Epithelial cell of proximal tubule (primary cell): ENCODE measurements at regions not wholly inside any gene's neighbourhood (a gene's known extent, or its start where the extent isn't known, plus 50 kb on each side); places are given as distances from the start of the nearest gene placed in this dataset.

Experiments
- DNase-seq: peaks from one replicate; pipeline ENCODE4 v3.0.0-alpha.2; 2011; ENCODE audit warnings: low read depth
- H3K4me3 ChIP-seq: 2 replicates; pipeline ENCODE4 v1.5.1; 2011; ENCODE audit warnings: low read depth, mild to moderate bottlenecking, low read length
- CTCF ChIP-seq: conservative IDR thresholded peaks from 2 replicates; pipeline ENCODE4 v1.5.1; 2012; ENCODE audit warnings: low read depth, mild to moderate bottlenecking, low read length

DNA sequence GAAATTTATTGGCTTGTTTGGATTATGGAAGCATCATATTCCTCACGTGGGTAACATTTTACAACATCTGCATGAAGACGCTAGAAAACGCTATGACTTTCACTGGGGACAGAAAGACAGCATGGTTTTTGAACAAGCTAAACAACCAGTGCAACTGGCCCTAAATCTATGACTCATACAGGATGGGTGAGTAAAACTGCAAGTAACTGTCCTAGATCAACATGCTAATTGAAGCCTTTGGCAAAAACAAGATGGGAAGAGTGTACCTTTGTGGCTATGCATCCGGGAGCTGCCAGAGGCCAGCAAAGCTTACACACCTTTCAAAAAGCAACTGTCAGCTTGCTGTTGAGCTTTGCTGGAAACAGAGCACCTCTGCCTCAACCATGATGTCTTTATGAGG lies 1096.0 kb upstream of the DDX18 start:
- DNase-seq, result no peak
- no peak for TF ChIP-seq CTCF
- no peak overlapping the region for H3K4me3 ChIP-seq

- TF ChIP-seq CTCF, result no peak
- no peak overlapping the region for H3K4me3 ChIP-seq
Observed at GRCh38 chr2:116719836-116720235, 1094.7 kb upstream of the DDX18 start.

GRCh38 chr2:116724550-116724949 lies 1089.9 kb upstream of the DDX18 start:
- TF ChIP-seq CTCF, result no peak
- DNase-seq, result no peak
- H3K4me3 ChIP-seq, result no peak overlapping the region

More at GRCh38 chr2:116719836-116720235, 1094.7 kb upstream of the DDX18 start:
- DNase-seq, result peak; percentile 20

DNA sequence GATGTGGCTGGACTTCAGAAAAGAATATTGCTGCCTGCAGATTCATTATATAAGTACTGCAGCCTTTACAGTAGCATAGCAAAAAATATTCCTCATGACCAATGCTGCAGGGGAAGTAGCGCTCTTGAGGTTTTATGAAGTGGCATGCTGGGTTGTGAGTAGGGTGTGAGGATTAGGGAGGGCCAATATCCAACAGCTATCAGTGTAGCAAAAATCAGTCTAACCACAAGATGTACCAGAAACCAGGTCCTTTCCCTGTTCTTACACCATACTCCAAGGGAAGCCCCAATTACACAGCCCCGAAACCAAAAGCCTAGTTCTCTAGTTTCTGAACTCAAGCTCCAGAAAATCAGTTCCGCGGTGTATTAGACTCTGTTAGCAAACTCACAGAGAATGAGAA lies 1082.2 kb upstream of the DDX18 start:
- H3K4me3 ChIP-seq, result no peak overlapping the region
- TF ChIP-seq CTCF, result no peak
- DNase-seq, result no peak

DNA sequence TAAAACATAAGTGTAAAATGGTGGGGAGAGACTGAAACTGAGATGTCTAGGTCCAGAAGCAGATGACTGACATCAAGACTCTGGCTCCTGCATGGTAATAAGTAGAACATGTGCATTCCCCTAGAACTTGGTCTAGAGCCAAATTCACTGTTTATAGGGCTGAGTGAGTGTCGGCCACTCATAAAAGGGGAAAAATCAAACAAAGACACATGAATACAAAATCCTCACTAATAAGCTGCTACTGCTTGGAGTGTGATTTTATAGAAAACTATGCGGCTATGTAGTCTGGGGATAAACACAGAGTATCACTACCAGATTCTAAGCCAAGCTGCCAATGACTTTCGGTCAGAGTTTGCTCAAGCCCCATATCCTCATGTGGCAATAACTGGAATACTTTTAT lies 1080.8 kb upstream of the DDX18 start:
- H3K4me3 ChIP-seq, result no peak overlapping the region
- TF ChIP-seq CTCF, result no peak
- no peak for DNase-seq

DNA sequence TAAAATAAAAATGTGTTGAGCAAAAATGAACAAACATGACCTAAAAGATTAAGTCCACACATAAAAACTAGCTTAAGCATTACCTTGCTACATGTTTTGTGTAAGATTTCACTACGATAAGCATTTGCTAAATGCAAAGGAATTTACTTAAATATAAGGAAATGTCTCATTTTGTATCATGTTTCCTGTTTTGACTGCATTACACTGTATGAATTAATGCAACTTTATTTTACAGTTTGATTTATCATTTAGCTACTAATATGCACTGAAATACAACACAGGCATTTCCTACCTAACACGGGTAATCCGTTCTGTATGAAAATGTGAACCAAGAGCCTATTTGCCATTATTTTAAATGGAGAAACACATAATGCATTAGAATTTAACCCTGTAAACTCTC lies 1076.5 kb upstream of the DDX18 start:
- no peak for TF ChIP-seq CTCF
- H3K4me3 ChIP-seq, result no peak overlapping the region
- DNase-seq, result no peak

- peak; percentile 51 for TF ChIP-seq CTCF
- H3K4me3 ChIP-seq, result no peak overlapping the region
- no peak for DNase-seq
Observed at GRCh38 chr2:116747103-116747502, 1067.4 kb upstream of the DDX18 start.
